ENCODE measurements at regions not wholly inside any gene's neighbourhood (a gene's known extent, or its start where the extent isn't known, plus 50 kb on each side); places are given as distances from the start of the nearest gene placed in this dataset.
A peak's percentile ranks its signal among the peaks of the same experiment; 100 is the strongest.
"Not testable (repeated sequence)": the region's sequence is repeated elsewhere in the genome, so short reads cannot be mapped to it uniquely, and the experiment has no call there.

GRCh38 chr20:60101891-60102281 is 143.7 kb downstream of the CDH26 start:
- Mint-ChIP-seq H3K27ac (ENCODE audit: low read depth) (no peak overlapping the region), H3K9me3 (no peaks in the 10 kb centered on the region), H3K4me3 (no peak overlapping the region), H3K36me3 (ENCODE audit: insufficient read depth) (no peaks in the 10 kb centered on the region), H3K27me3 (no peaks in the 10 kb centered on the region), H3K4me1 (peaks cover 12% of the 10 kb centered on the region)
- no peak for ATAC-seq (replicated peaks; ENCODE audit: extremely low read depth, poor library complexity, severe bottlenecking)
- DNase-seq (ENCODE audit: low spot score in 2 of 2) = no peak

GRCh38 chr20:60102665-60103210 is 144.5 kb downstream of the CDH26 start:
- H3K36me3 Mint-ChIP-seq (ENCODE audit: insufficient read depth) = no peaks in the 10 kb centered on the region
- DNase-seq (ENCODE audit: low spot score in 2 of 2) (no peak), ATAC-seq (replicated peaks; ENCODE audit: extremely low read depth, poor library complexity, severe bottlenecking) (no peak)
- no peak overlapping the region for H3K27ac Mint-ChIP-seq (ENCODE audit: low read depth)
- H3K27me3 Mint-ChIP-seq = no peaks in the 10 kb centered on the region
- peaks cover 9% of the 10 kb centered on the region for H3K4me1 Mint-ChIP-seq
- H3K4me3 Mint-ChIP-seq = no peak overlapping the region
- H3K9me3 Mint-ChIP-seq = no peaks in the 10 kb centered on the region

- Mint-ChIP-seq H3K36me3 (ENCODE audit: insufficient read depth) (no peaks in the 10 kb centered on the region), H3K4me3 (no peak overlapping the region), H3K4me1 (peaks cover 9% of the 10 kb centered on the region), H3K27ac (ENCODE audit: low read depth) (no peak overlapping the region), H3K27me3 (no peaks in the 10 kb centered on the region), H3K9me3 (no peaks in the 10 kb centered on the region)
- no peak for DNase-seq (ENCODE audit: low spot score in 2 of 2)
- no peak for ATAC-seq (replicated peaks; ENCODE audit: extremely low read depth, poor library complexity, severe bottlenecking)
These were observed 147.0 kb downstream of the CDH26 start for GRCh38 chr20:60104993-60105803.

GRCh38 chr20:60106186-60106585 is 148.0 kb downstream of the CDH26 start:
- not testable (repeated sequence) for H3K4me3 Mint-ChIP-seq; H3K9me3 Mint-ChIP-seq; H3K36me3 Mint-ChIP-seq (ENCODE audit: insufficient read depth); DNase-seq (ENCODE audit: low spot score in 2 of 2); H3K27ac Mint-ChIP-seq (ENCODE audit: low read depth); H3K27me3 Mint-ChIP-seq; H3K4me1 Mint-ChIP-seq; ATAC-seq (replicated peaks; ENCODE audit: extremely low read depth, poor library complexity, severe bottlenecking)

GRCh38 chr20:60107621-60108390 is 149.6 kb downstream of the CDH26 start:
- Mint-ChIP-seq H3K4me3 (no peak overlapping the region), H3K36me3 (ENCODE audit: insufficient read depth) (no peaks in the 10 kb centered on the region), H3K4me1 (no peaks in the 10 kb centered on the region), H3K27ac (ENCODE audit: low read depth) (no peak overlapping the region), H3K27me3 (no peaks in the 10 kb centered on the region), H3K9me3 (no peaks in the 10 kb centered on the region)
- no peak for ATAC-seq (replicated peaks; ENCODE audit: extremely low read depth, poor library complexity, severe bottlenecking)
- DNase-seq (ENCODE audit: low spot score in 2 of 2) = no peak

- Mint-ChIP-seq H3K4me1 (no peaks in the 10 kb centered on the region), H3K4me3 (no peak overlapping the region), H3K36me3 (ENCODE audit: insufficient read depth) (no peaks in the 10 kb centered on the region), H3K27ac (ENCODE audit: low read depth) (no peak overlapping the region), H3K9me3 (no peaks in the 10 kb centered on the region), H3K27me3 (no peaks in the 10 kb centered on the region)
- ATAC-seq (replicated peaks; ENCODE audit: extremely low read depth, poor library complexity, severe bottlenecking) = no peak
- DNase-seq (ENCODE audit: low spot score in 2 of 2) = no peak
These were observed 150.2 kb downstream of the CDH26 start for GRCh38 chr20:60108397-60108796.

GRCh38 chr20:60113024-60113724 is 155.0 kb downstream of the CDH26 start:
- ATAC-seq (replicated peaks; ENCODE audit: extremely low read depth, poor library complexity, severe bottlenecking) = no peak
- Mint-ChIP-seq H3K4me3 (no peak overlapping the region), H3K27ac (ENCODE audit: low read depth) (peak overlapping the region; percentile 3), H3K9me3 (no peaks in the 10 kb centered on the region), H3K4me1 (no peaks in the 10 kb centered on the region), H3K27me3 (no peaks in the 10 kb centered on the region), H3K36me3 (ENCODE audit: insufficient read depth) (no peaks in the 10 kb centered on the region)
- no peak for DNase-seq (ENCODE audit: low spot score in 2 of 2)

GRCh38 chr20:60113771-60114170 is 155.5 kb downstream of the CDH26 start:
- no peak overlapping the region for H3K4me3 Mint-ChIP-seq
- no peak for ATAC-seq (replicated peaks; ENCODE audit: extremely low read depth, poor library complexity, severe bottlenecking)
- no peak overlapping the region for H3K27ac Mint-ChIP-seq (ENCODE audit: low read depth)
- no peaks in the 10 kb centered on the region for H3K9me3 Mint-ChIP-seq
- no peaks in the 10 kb centered on the region for H3K36me3 Mint-ChIP-seq (ENCODE audit: insufficient read depth)
- DNase-seq (ENCODE audit: low spot score in 2 of 2) = no peak
- H3K27me3 Mint-ChIP-seq = no peaks in the 10 kb centered on the region
- H3K4me1 Mint-ChIP-seq = no peaks in the 10 kb centered on the region

GRCh38 chr20:60115451-60115850 is 157.2 kb downstream of the CDH26 start:
- H3K36me3 Mint-ChIP-seq (ENCODE audit: insufficient read depth) = no peaks in the 10 kb centered on the region
- no peaks in the 10 kb centered on the region for H3K4me1 Mint-ChIP-seq
- ATAC-seq (replicated peaks; ENCODE audit: extremely low read depth, poor library complexity, severe bottlenecking) = no peak
- no peak for DNase-seq (ENCODE audit: low spot score in 2 of 2)
- no peak overlapping the region for H3K27ac Mint-ChIP-seq (ENCODE audit: low read depth)
- no peak overlapping the region for H3K4me3 Mint-ChIP-seq
- H3K27me3 Mint-ChIP-seq = no peaks in the 10 kb centered on the region
- no peaks in the 10 kb centered on the region for H3K9me3 Mint-ChIP-seq

GRCh38 chr20:60116128-60116909 is 158.1 kb downstream of the CDH26 start:
- no peak overlapping the region for H3K27ac Mint-ChIP-seq (ENCODE audit: low read depth)
- H3K36me3 Mint-ChIP-seq (ENCODE audit: insufficient read depth) = no peaks in the 10 kb centered on the region
- ATAC-seq (replicated peaks; ENCODE audit: extremely low read depth, poor library complexity, severe bottlenecking) = no peak
- no peaks in the 10 kb centered on the region for H3K4me1 Mint-ChIP-seq
- DNase-seq (ENCODE audit: low spot score in 2 of 2) = no peak
- no peaks in the 10 kb centered on the region for H3K27me3 Mint-ChIP-seq
- no peak overlapping the region for H3K4me3 Mint-ChIP-seq
- H3K9me3 Mint-ChIP-seq = no peaks in the 10 kb centered on the region

GRCh38 chr20:60117065-60117464 is 158.8 kb downstream of the CDH26 start:
- no peaks in the 10 kb centered on the region for H3K4me1 Mint-ChIP-seq
- H3K4me3 Mint-ChIP-seq = no peak overlapping the region
- ATAC-seq (replicated peaks; ENCODE audit: extremely low read depth, poor library complexity, severe bottlenecking) (no peak), DNase-seq (ENCODE audit: low spot score in 2 of 2) (no peak)
- H3K27me3 Mint-ChIP-seq = no peaks in the 10 kb centered on the region
- H3K27ac Mint-ChIP-seq (ENCODE audit: low read depth) = no peak overlapping the region
- no peaks in the 10 kb centered on the region for H3K36me3 Mint-ChIP-seq (ENCODE audit: insufficient read depth)
- H3K9me3 Mint-ChIP-seq = no peaks in the 10 kb centered on the region

GRCh38 chr20:60121903-60122302 is 163.7 kb downstream of the CDH26 start:
- H3K4me1 Mint-ChIP-seq = no peaks in the 10 kb centered on the region
- DNase-seq (ENCODE audit: low spot score in 2 of 2) (no peak), ATAC-seq (replicated peaks; ENCODE audit: extremely low read depth, poor library complexity, severe bottlenecking) (no peak)
- H3K4me3 Mint-ChIP-seq = no peak overlapping the region
- H3K27ac Mint-ChIP-seq (ENCODE audit: low read depth) = no peak overlapping the region
- H3K36me3 Mint-ChIP-seq (ENCODE audit: insufficient read depth) = peaks cover 3% of the 10 kb centered on the region
- H3K27me3 Mint-ChIP-seq = peaks cover 9% of the 10 kb centered on the region
- H3K9me3 Mint-ChIP-seq = no peaks in the 10 kb centered on the region
